Esophagus muscularis mucosa (tissue), 3 donors: ENCODE measurements at regions not wholly inside any gene's neighbourhood (a gene's known extent, or its start where the extent isn't known, plus 50 kb on each side); places are given as distances from the start of the nearest gene placed in this dataset.

Experiments
- POLR2A ChIP-seq: fragments of 450-650 bp; IDR thresholded peaks from one replicate; pipeline ENCODE4 v1.6.1; 2017; ENCODE audit warnings: antibody characterized with exemption, moderate library complexity, mild to moderate bottlenecking, low read depth
- POLR2AphosphoS5 ChIP-seq, 2 donors: sonication (generic); formaldehyde crosslinking; IDR thresholded peaks; one replicate each; pipeline ENCODE4 v1.6.1; 2017; ENCODE audit warnings: antibody characterized with exemption in 2 of 2
- TF ChIP-seq, protein P1 (sequence below), 3 experiments: fragments of 200-600 bp in 2 of 3; fragments of 450-650 bp in 1 of 3; sonication (generic) in 2 of 3; IDR thresholded peaks; one replicate each; pipeline ENCODE4 v1.5.1; 2017 to 2019; ENCODE audit warnings: antibody characterized with exemption in 3 of 3, mild to moderate bottlenecking in 2 of 3, moderate library complexity in 1 of 3

DNA sequence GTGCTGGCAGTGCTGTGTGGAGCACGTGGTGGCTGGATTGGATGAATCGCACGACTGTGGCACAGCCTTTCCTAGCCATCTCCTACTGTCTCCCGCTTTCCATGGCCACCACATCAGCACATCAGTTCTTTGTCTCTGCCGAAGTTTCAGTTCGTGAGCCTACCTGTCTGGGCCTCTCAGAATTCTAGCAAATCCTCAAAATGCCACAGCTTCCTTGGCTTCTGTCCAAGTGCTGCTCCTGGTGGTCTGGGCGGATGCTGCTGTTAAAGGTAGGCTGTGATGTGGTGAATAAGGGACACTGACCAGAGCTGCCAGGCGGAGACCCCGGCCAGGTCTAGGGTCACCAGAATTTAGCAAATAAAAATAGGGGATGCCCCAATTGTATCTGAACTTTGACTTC lies 237.4 kb downstream of the LPIN1 start:
- TF ChIP-seq, protein P1, sequence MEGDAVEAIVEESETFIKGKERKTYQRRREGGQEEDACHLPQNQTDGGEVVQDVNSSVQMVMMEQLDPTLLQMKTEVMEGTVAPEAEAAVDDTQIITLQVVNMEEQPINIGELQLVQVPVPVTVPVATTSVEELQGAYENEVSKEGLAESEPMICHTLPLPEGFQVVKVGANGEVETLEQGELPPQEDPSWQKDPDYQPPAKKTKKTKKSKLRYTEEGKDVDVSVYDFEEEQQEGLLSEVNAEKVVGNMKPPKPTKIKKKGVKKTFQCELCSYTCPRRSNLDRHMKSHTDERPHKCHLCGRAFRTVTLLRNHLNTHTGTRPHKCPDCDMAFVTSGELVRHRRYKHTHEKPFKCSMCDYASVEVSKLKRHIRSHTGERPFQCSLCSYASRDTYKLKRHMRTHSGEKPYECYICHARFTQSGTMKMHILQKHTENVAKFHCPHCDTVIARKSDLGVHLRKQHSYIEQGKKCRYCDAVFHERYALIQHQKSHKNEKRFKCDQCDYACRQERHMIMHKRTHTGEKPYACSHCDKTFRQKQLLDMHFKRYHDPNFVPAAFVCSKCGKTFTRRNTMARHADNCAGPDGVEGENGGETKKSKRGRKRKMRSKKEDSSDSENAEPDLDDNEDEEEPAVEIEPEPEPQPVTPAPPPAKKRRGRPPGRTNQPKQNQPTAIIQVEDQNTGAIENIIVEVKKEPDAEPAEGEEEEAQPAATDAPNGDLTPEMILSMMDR (IDR thresholded peaks at IDR 0.05): no peak
- TF ChIP-seq POLR2AphosphoS5 (IDR thresholded peaks at IDR 0.05): no peak
- no peak for TF ChIP-seq POLR2A
